ENCODE measurements at regions not wholly inside any gene's neighbourhood (a gene's known extent, or its start where the extent isn't known, plus 50 kb on each side); places are given as distances from the start of the nearest gene placed in this dataset.

GRCh38 chr4:125801373-125801772 is 486.6 kb downstream of the FAT4 start:
- no peak for TF ChIP-seq CTCF (IDR thresholded peaks at IDR 0.05; ENCODE audit: borderline replicate concordance, extremely low read depth, low read length, poor library complexity, severe bottlenecking)
- no peak for TF ChIP-seq EZH2 (IDR thresholded peaks at IDR 0.05; ENCODE audit: borderline replicate concordance, low read depth, low read length, severe bottlenecking)
